HG02852 (cell line): ENCODE measurements at regions not wholly inside any gene's neighbourhood (a gene's known extent, or its start where the extent isn't known, plus 50 kb on each side); places are given as distances from the start of the nearest gene placed in this dataset.

Source experiments
- ATAC-seq: cut with Tn5 transposase; IDR thresholded peaks from one replicate; pipeline ENCODE4 v1.9.1; 2021; ENCODE audit warnings: mild to moderate bottlenecking, moderate library complexity; ENCODE audit not compliant: unreplicated experiment

GRCh38 chr12:118748478-118749380 is 232.6 kb upstream of the SRRM4 start:
- ATAC-seq: no peak

- no peak for ATAC-seq
Measured at GRCh38 chr12:118749646-118750045, 231.7 kb upstream of the SRRM4 start.

GRCh38 chr12:118750666-118751065 is 230.7 kb upstream of the SRRM4 start:
- no peak for ATAC-seq

GRCh38 chr12:118751355-118751754 is 230.0 kb upstream of the SRRM4 start:
- ATAC-seq: no peak

GRCh38 chr12:118760623-118761022 is 220.7 kb upstream of the SRRM4 start:
- no peak for ATAC-seq

GRCh38 chr12:118763234-118763633 is 218.1 kb upstream of the SRRM4 start:
- no peak for ATAC-seq

GRCh38 chr12:118773956-118774723 is 207.2 kb upstream of the SRRM4 start:
- ATAC-seq: no peak

GRCh38 chr12:118777504-118777903 is 203.8 kb upstream of the SRRM4 start:
- ATAC-seq: no peak

GRCh38 chr12:118778077-118778476 is 203.3 kb upstream of the SRRM4 start:
- ATAC-seq: no peak

GRCh38 chr12:118780939-118781338 is 200.4 kb upstream of the SRRM4 start:
- ATAC-seq: no peak

GRCh38 chr12:118781692-118782091 is 199.6 kb upstream of the SRRM4 start:
- no peak for ATAC-seq

GRCh38 chr12:118783703-118784102 is 197.6 kb upstream of the SRRM4 start:
- no peak for ATAC-seq

- ATAC-seq: no peak
Measured at GRCh38 chr12:118790578-118790977, 190.8 kb upstream of the SRRM4 start.

GRCh38 chr12:118813778-118814357 is 167.5 kb upstream of the SRRM4 start:
- no peak for ATAC-seq

- ATAC-seq: no peak
Measured at GRCh38 chr12:118816296-118816695, 165.0 kb upstream of the SRRM4 start.

- no peak for ATAC-seq
Measured at GRCh38 chr12:118821386-118821925, 159.9 kb upstream of the SRRM4 start.

GRCh38 chr12:118822512-118822911 is 158.8 kb upstream of the SRRM4 start:
- no peak for ATAC-seq

- ATAC-seq: no peak
Measured at GRCh38 chr12:118827047-118827446, 154.3 kb upstream of the SRRM4 start.

- ATAC-seq: no peak
Measured at GRCh38 chr12:118827606-118828005, 153.7 kb upstream of the SRRM4 start.

GRCh38 chr12:118830296-118830695 is 151.0 kb upstream of the SRRM4 start:
- no peak for ATAC-seq

- ATAC-seq: no peak
Measured at GRCh38 chr12:118835926-118836325, 145.4 kb upstream of the SRRM4 start.
